Adipocyte (in vitro differentiated cells): ENCODE measurements at regions not wholly inside any gene's neighbourhood (a gene's known extent, or its start where the extent isn't known, plus 50 kb on each side); places are given as distances from the start of the nearest gene placed in this dataset.

Experiments used
- DNase-seq: peaks from one replicate; pipeline ENCODE4 v3.0.0-alpha.2; 2015; ENCODE audit warnings: low read depth
- H3K27me3 ChIP-seq: replicated peaks from 2 replicates; pipeline ENCODE4 v1.7.0; 2013; ENCODE audit warnings: mild to moderate bottlenecking, low read length, moderate library complexity; ENCODE audit not compliant: control insufficient read depth, insufficient read depth
- H3K36me3 ChIP-seq: 2 replicates; pipeline ENCODE4 v1.7.0; 2013; ENCODE audit warnings: low read length, mild to moderate bottlenecking, moderate library complexity; ENCODE audit not compliant: control insufficient read depth, insufficient read depth, severe bottlenecking
- H3K4me1 ChIP-seq: 2 replicates; pipeline ENCODE4 v1.7.0; 2013; ENCODE audit warnings: mild to moderate bottlenecking, low read length, moderate library complexity; ENCODE audit not compliant: control insufficient read depth, insufficient read depth
- H3K4me3 ChIP-seq: 2 replicates; pipeline ENCODE4 v1.7.0; 2013; ENCODE audit warnings: mild to moderate bottlenecking, low read length, moderate library complexity
- H3K9ac ChIP-seq: 2 replicates; pipeline ENCODE4 v1.7.0; 2013; ENCODE audit warnings: mild to moderate bottlenecking, low read length, moderate library complexity
- H3K9me3 ChIP-seq: 2 replicates; pipeline ENCODE4 v1.7.0; 2013; ENCODE audit warnings: mild to moderate bottlenecking, low read length, moderate library complexity; ENCODE audit not compliant: control insufficient read depth

DNA sequence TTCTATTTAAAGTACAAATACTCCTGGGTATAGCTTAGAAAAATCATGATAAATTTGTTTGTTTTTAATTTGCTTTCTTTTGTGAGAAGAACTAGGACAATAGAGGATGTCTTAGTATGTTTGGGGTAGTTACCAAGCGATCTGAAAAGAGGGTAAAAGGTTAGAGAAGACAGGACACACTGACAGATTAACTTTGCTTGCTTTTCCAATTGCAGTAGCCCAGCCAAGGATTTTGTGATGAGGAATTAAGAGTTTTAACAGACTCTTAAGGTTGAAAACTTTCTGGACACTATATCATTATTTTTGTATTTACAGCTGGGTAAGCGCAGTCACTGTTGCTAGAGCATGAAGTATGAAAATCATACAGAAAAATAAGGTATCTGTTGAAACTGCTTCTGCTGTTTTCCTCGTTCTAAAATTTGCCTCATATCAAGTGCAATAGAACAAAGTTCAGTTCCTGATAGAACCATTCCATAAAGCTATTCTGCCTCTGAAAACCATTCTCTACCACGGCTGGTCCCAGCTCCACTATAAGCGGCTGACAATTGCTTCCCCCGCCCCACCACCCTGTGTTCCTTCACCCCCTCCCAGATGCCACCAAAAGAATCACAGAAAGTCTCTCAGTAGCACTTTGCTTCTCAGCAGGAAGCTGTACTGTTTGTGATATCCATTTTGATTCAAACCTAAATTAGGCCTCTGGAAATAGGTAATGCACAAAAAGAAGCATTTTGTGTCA is 413.4 kb downstream of the BCAT1 start:
- peak overlapping the region; percentile 66 for H3K4me3 ChIP-seq
- H3K4me1 ChIP-seq = peaks cover 72% of the 10 kb centered on the region
- no peaks in the 10 kb centered on the region for H3K27me3 ChIP-seq
- peak overlapping the region; percentile 72 for H3K9ac ChIP-seq
- H3K36me3 ChIP-seq = no peaks in the 10 kb centered on the region
- DNase-seq = no peak
- no peaks in the 10 kb centered on the region for H3K9me3 ChIP-seq

DNA sequence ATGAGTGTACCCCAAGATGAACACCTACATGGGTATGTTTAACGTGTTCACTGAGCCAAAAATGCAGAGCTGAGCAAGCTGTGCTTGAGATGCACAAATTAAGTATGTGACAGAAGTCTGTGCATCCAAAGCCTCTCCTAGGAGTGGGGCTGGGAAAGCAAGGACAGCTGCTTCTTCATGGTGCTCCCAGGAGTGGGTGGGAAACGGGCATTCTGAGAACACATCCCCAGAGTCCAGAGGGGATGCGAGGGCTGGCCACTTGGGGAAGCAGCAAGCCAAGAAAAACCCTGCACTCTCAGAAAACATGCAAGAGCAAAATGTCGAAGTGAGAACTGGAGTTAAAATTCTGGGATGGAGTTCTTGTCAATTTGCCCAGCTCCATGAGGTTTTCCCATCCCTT is 414.3 kb downstream of the BCAT1 start:
- DNase-seq = no peak
- no peaks in the 10 kb centered on the region for H3K27me3 ChIP-seq
- H3K4me3 ChIP-seq = peak overlapping the region; percentile 66
- peaks cover 79% of the 10 kb centered on the region for H3K4me1 ChIP-seq
- no peaks in the 10 kb centered on the region for H3K36me3 ChIP-seq
- peak overlapping the region; percentile 72 for H3K9ac ChIP-seq
- H3K9me3 ChIP-seq = no peaks in the 10 kb centered on the region

DNA sequence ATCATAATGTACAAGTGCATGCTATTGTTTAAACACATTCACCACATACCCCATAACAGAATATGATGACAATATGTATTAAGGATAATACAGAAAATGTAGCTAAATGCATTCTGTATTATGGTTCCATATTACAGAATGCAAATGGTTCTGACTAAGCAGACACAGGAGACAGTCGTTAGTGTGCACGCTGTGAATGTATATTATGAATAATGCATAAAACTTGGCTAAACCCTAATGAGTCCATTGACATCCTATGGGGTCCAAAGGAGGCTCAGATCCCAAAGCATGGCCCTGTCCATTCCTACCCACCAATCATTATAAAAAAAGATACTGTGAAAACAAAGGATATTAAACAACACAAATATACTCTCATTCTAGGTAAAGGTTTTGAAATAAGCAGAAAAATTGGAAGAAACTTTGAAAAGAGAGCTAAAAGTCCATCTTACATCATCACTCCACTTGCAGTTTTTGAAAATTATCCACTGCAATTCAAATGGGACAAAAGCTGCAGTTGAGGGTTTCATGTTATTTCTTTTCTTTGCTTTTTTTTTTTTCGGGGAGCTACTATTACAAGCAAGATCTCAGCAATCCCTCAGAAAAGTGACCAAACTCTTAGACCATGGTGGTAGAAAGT is 415.1 kb downstream of the BCAT1 start:
- Histone ChIP-seq H3K9me3 (no peaks in the 10 kb centered on the region), H3K4me1 (peaks cover 75% of the 10 kb centered on the region), H3K9ac (peak overlapping the region; percentile 72), H3K36me3 (no peaks in the 10 kb centered on the region), H3K27me3 (no peaks in the 10 kb centered on the region), H3K4me3 (no peak overlapping the region)
- DNase-seq = no peak

DNA sequence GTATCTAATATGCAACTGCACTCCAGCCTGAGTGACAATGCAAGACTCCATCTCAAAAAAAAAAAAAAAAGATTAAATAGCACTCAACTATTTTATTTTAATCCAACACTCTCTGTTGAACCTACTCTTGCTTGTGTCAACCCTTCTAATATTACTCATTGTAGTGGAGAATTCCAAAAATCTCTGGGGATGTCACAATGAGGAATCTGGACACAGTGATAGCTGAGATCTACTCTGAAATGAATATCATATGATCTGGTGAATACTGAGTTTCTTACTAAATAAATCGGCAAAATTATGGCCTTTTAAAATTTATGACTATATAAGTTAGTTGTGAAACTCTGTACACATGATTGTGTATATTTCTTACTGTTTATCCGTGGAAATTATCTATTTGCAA is 418.2 kb downstream of the BCAT1 start:
- Histone ChIP-seq H3K4me1 (peaks cover 44% of the 10 kb centered on the region), H3K4me3 (peak overlapping the region; percentile 26)
- no peak for DNase-seq

DNA sequence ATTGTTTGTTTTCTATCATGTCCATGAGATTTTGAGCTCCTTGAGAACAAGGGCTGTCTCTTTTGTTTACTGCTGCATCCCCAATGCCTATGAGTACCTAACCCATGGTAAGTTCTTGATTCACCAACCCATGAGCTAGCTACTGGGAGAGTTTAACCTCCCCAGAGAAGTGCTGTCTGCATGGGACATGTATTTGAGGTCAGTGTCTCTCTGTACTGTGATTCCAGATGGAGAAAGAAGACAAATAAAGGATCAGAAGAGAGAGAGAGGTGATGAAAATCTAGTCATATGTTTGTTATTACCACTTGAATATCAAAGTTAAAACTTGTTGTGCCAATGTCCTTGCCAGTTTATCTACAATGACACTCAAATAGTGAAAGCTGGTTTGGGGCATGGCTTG is 421.8 kb downstream of the BCAT1 start:
- Histone ChIP-seq H3K4me1 (peaks cover 17% of the 10 kb centered on the region), H3K9ac (no peak overlapping the region), H3K36me3 (no peaks in the 10 kb centered on the region), H3K9me3 (no peaks in the 10 kb centered on the region), H3K27me3 (no peaks in the 10 kb centered on the region), H3K4me3 (no peak overlapping the region)
- no peak for DNase-seq

More for the DNA sequence above, 418.2 kb downstream of the BCAT1 start:
- Histone ChIP-seq H3K36me3 (no peaks in the 10 kb centered on the region), H3K27me3 (no peaks in the 10 kb centered on the region), H3K9ac (peak overlapping the region; percentile 39), H3K9me3 (no peaks in the 10 kb centered on the region)

DNA sequence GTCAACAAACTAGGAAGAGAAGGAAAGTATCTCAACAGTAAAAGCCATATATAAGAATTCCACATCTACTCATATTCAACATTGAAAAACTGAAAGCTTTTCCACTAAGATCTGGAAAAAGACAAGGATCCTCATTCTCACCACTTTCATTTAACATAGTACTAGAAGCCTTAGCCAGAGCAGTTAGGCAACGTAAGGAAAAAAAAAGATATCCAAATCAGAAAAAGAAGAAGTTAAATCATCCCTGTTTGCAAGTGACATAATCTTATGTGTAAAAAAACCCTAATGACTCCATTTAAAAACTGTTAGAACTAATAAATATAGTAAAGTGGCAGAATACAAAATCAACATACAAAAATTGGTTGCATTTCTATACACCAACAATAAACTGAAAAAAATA is 426.2 kb downstream of the BCAT1 start:
- Histone ChIP-seq H3K4me3 (no peak overlapping the region), H3K4me1 (no peaks in the 10 kb centered on the region), H3K9me3 (peaks cover 30% of the 10 kb centered on the region), H3K27me3 (no peaks in the 10 kb centered on the region), H3K36me3 (no peaks in the 10 kb centered on the region), H3K9ac (no peak overlapping the region)
- DNase-seq = no peak

DNA sequence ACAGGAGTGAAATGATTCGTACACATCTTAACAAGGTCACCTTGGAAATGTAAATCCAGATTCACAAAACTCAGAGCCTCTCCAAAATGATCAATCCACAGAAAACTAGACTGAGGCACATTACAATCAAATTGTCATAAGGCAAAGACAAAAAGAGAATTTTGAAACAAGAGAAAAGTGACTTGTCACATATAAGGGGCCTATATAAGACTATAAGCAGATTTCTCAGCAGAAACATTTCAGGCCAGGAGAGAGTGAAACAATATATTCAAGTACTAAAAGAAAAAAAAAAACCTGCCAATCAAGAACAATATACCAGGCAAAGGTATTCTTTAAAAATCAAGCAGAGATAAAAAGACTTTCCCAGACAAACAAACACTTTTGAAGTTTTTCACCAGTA is 429.1 kb downstream of the BCAT1 start:
- Histone ChIP-seq H3K9me3 (peaks cover 30% of the 10 kb centered on the region), H3K36me3 (no peaks in the 10 kb centered on the region), H3K9ac (no peak overlapping the region), H3K27me3 (no peaks in the 10 kb centered on the region), H3K4me3 (no peak overlapping the region), H3K4me1 (no peaks in the 10 kb centered on the region)
- DNase-seq = no peak

DNA sequence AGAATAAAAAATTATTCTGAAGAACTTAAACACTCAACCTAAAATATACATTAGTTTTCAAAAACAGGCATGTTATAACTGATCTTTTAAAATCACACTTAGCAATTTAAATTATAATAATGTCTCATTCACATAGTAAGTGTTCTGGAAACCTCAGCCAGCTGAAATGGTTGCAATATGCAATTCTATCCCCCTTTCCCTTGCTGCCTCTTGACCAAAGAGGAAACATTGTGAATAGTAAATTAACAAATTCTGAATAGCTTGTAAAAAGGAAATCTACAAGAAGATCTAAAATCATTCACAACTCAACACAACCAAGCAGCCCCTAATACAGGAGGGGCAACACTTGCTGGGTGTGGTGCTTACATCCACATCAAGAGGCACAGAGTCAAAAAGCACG is 431.9 kb downstream of the BCAT1 start:
- Histone ChIP-seq H3K4me3 (no peak overlapping the region), H3K9ac (no peak overlapping the region), H3K4me1 (no peaks in the 10 kb centered on the region), H3K9me3 (peaks cover 30% of the 10 kb centered on the region), H3K36me3 (no peaks in the 10 kb centered on the region), H3K27me3 (no peaks in the 10 kb centered on the region)
- DNase-seq = no peak

DNA sequence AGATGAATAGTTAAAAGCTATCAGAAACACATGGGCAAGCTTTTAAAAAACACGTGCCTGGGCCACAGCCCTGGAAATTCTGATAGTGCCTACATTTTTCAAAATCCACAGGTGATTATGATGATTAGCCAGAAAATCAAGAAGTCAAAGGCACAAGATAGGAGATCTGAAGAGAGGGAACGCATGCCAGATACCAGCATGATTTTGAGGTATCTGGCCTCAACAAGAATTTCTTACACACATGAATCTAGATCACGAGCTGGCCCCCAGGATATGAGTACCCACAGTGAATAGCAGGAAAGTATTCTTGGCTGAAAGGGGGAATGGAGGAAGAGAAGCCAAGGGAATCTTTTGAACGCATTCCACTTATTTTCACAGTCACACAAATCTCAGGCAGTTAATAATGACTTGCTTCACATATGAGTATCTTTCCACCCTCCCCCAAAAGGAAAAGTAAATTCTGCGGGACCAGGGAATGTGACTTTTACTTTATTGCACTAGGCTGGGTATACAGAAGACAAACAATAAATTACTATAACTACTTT is 438.2 kb downstream of the BCAT1 start:
- no peak overlapping the region for H3K9ac ChIP-seq
- H3K27me3 ChIP-seq = no peaks in the 10 kb centered on the region
- DNase-seq = no peak
- H3K36me3 ChIP-seq = no peaks in the 10 kb centered on the region
- no peaks in the 10 kb centered on the region for H3K4me1 ChIP-seq
- H3K4me3 ChIP-seq = no peak overlapping the region
- no peaks in the 10 kb centered on the region for H3K9me3 ChIP-seq

DNA sequence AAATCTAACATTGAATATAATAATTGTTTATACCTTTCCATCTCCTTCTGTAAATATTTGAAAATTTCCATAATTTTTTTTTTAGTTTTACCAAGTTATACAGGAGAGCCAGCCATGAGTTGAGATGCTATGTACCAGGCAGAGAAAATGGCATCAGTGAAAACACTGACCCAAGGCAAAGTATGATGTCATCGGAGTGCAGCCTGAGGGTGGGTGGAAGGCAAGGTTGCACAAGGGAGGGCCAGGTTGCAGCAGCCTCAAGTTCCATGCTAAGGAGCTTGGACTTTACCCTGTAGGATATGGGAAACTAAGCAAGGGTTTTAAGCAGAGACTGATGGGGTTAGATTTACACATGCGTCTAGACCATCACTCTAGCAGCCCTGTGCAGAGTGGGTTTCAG is 441.1 kb downstream of the BCAT1 start:
- no peaks in the 10 kb centered on the region for H3K27me3 ChIP-seq
- H3K9ac ChIP-seq = no peak overlapping the region
- H3K36me3 ChIP-seq = no peaks in the 10 kb centered on the region
- H3K4me3 ChIP-seq = no peak overlapping the region
- H3K9me3 ChIP-seq = no peaks in the 10 kb centered on the region
- no peaks in the 10 kb centered on the region for H3K4me1 ChIP-seq
- no peak for DNase-seq

DNA sequence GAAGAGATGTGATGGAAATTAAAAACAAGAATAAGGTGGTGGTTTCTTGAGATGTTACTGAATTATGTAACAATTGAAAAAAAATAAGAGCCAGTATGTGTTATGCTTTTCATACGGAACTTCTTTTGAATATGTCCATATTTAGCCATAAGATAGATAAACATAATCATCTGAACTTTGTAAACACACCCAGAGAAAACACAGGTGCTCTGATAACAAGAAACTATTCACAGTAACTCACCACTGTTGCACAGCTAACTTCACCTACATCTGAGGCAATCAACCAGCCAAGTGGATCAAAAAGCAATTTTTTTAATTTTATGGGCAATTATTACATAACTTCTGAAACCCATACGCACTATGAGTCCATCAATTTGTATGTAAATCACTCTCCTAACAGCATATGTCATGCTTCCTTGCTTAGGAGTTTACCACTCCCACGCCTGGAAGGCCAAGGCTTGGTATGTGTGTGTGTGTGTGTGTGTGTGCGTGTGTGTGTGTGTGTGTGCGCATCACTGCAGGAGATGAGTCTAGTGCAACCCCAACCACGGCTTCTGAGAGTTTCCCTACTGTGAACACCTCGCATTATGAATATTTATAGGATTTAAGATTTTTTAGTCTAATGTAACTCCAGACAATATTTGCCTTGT is 443.4 kb downstream of the BCAT1 start:
- DNase-seq = no peak
- Histone ChIP-seq H3K9me3 (no peaks in the 10 kb centered on the region), H3K27me3 (no peaks in the 10 kb centered on the region), H3K4me1 (peaks cover 7% of the 10 kb centered on the region), H3K4me3 (no peak overlapping the region), H3K36me3 (no peaks in the 10 kb centered on the region), H3K9ac (no peak overlapping the region)
